Karpas-422 (cell line): ENCODE measurements at regions not wholly inside any gene's neighbourhood (a gene's known extent, or its start where the extent isn't known, plus 50 kb on each side); places are given as distances from the start of the nearest gene placed in this dataset.

ENCODE experiments used
- DNase-seq: peaks from one replicate; pipeline ENCODE4 v3.0.0-alpha.2; 2015
- H2AFZ ChIP-seq: fragments of 200-600 bp; sonication (generic); 2 replicates; pipeline ENCODE4 v1.6.1; 2014; ENCODE audit warnings: antibody characterized with exemption, low read length, mixed read lengths
- H3K27ac ChIP-seq: fragments of 200-600 bp; sonication (generic); 2 replicates; pipeline ENCODE4 v1.5.1; 2014; ENCODE audit warnings: mild to moderate bottlenecking, low read length, moderate library complexity
- H3K27me3 ChIP-seq: fragments of 200-600 bp; sonication (generic); 2 replicates; pipeline ENCODE4 v1.6.1; 2014; ENCODE audit warnings: low read length, mixed read lengths
- H3K36me3 ChIP-seq: fragments of 200-600 bp; sonication (generic); 2 replicates; pipeline ENCODE4 v1.6.1; 2014; ENCODE audit warnings: low read length, mixed read lengths; ENCODE audit not compliant: insufficient read depth
- H3K4me1 ChIP-seq: fragments of 200-600 bp; sonication (generic); 2 replicates; pipeline ENCODE4 v1.6.1; 2014; ENCODE audit warnings: mild to moderate bottlenecking, low read length, mixed read lengths
- H3K4me2 ChIP-seq: fragments of 200-600 bp; sonication (generic); 2 replicates; pipeline ENCODE4 v1.6.1; 2014; ENCODE audit warnings: low read length, low read depth, mild to moderate bottlenecking; ENCODE audit not compliant: poor library complexity, severe bottlenecking
- H3K4me3 ChIP-seq: fragments of 200-600 bp; sonication (generic); 2 replicates; pipeline ENCODE4 v1.5.1; 2014; ENCODE audit warnings: mild to moderate bottlenecking, antibody characterized with exemption, low read length, mixed read lengths
- H3K79me2 ChIP-seq: fragments of 200-600 bp; sonication (generic); 2 replicates; pipeline ENCODE4 v1.6.1; 2014; ENCODE audit warnings: mild to moderate bottlenecking, low read length, mixed read lengths
- H3K9ac ChIP-seq: fragments of 200-600 bp; sonication (generic); 2 replicates; pipeline ENCODE4 v1.6.0; 2014; ENCODE audit warnings: low read length
- H3K9me2 ChIP-seq: fragments of 200-600 bp; sonication (generic), shearing (Covaris generic); replicated peaks from 2 replicates; pipeline ENCODE4 v1.6.0; 2014; ENCODE audit warnings: mild to moderate bottlenecking, low read length, moderate library complexity; ENCODE audit not compliant: insufficient read depth
- H3K9me3 ChIP-seq: fragments of 300-700, 200-600 bp; sonication (generic); 2 replicates; pipeline ENCODE4 v1.6.1; 2014; ENCODE audit warnings: low read length, mixed read lengths
- H4K20me1 ChIP-seq: fragments of 200-600 bp; sonication (generic); 2 replicates; pipeline ENCODE4 v1.6.1; 2014; ENCODE audit warnings: mild to moderate bottlenecking, antibody characterized with exemption, low read length, low read depth; ENCODE audit not compliant: insufficient read depth

DNA sequence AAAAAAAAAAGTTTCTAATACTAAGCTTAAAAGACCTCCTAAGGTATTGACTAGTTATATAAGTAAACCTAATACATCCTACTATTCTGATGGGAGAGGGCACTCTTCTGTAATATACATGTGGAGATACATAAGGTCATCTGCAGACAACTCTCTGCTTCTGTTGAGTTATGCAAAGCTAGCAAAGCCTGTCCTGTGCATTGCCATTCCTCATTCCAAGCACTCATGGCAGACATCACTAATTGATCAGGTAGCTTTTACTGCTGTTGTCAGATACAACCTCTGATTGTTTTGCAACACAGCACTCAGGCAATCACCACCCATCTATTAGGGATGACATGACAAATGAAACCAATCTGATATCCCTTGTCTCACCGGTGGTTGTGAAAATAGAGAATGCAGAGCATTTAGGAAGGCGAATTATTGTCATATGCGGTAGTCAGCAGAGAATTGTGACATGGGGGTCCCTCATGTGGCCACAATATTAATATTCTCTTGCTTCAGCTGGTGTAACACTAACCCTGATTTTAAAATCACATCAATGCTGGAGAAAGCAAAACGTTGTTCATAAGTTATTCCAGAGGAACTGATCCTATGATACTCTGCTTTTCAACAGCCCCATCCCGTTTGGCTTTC is 416.5 kb upstream of the GYPC start:
- H3K79me2 ChIP-seq = no peaks in the 10 kb centered on the region

DNA sequence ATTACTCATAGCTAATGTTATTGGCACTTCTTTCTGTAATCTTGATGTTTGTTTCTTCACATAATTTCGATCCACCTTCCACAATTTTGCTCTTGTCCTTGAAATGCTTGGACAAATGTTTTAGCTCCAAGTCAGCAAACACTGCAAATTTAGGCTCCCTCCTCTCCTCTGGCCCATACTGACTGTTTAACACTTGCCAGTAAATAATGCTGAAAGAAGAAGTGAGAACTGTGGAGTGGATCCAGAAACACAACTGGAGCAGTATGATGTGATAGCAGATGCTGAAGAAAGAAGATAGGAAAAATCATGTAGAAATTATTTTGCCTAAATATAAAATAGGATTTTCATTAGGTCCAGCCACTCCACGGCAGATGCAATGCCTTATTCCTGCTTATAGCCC is 415.0 kb upstream of the GYPC start:
- DNase-seq = no peak
- Histone ChIP-seq H2AFZ (no peak overlapping the region), H3K9me2 (no peaks in the 10 kb centered on the region), H3K4me1 (peaks cover 14% of the 10 kb centered on the region), H4K20me1 (no peaks in the 10 kb centered on the region), H3K27me3 (no peaks in the 10 kb centered on the region), H3K4me3 (no peak overlapping the region), H3K4me2 (no peak overlapping the region), H3K9me3 (no peaks in the 10 kb centered on the region), H3K27ac (no peak overlapping the region), H3K9ac (no peak overlapping the region), H3K79me2 (no peaks in the 10 kb centered on the region), H3K36me3 (no peaks in the 10 kb centered on the region)

More for the DNA sequence above, 416.5 kb upstream of the GYPC start:
- H3K4me1 ChIP-seq = peaks cover 5% of the 10 kb centered on the region
- no peaks in the 10 kb centered on the region for H3K9me3 ChIP-seq
- H3K27ac ChIP-seq = no peak overlapping the region
- no peaks in the 10 kb centered on the region for H3K36me3 ChIP-seq
- no peak overlapping the region for H3K4me3 ChIP-seq
- H3K9ac ChIP-seq = no peak overlapping the region
- H4K20me1 ChIP-seq = no peaks in the 10 kb centered on the region
- DNase-seq = peak; percentile 54
- no peak overlapping the region for H2AFZ ChIP-seq
- H3K9me2 ChIP-seq = no peaks in the 10 kb centered on the region
- H3K4me2 ChIP-seq = no peak overlapping the region
- H3K27me3 ChIP-seq = no peaks in the 10 kb centered on the region

GRCh38 chr2:126241411-126241810 is 414.5 kb upstream of the GYPC start:
- DNase-seq = no peak
- Histone ChIP-seq H3K36me3 (no peaks in the 10 kb centered on the region), H3K27me3 (no peaks in the 10 kb centered on the region), H3K4me3 (no peak overlapping the region), H3K79me2 (no peaks in the 10 kb centered on the region), H3K4me1 (peaks cover 14% of the 10 kb centered on the region), H3K4me2 (no peak overlapping the region), H2AFZ (no peak overlapping the region), H4K20me1 (no peaks in the 10 kb centered on the region), H3K27ac (no peak overlapping the region), H3K9me3 (no peaks in the 10 kb centered on the region), H3K9ac (no peak overlapping the region), H3K9me2 (no peaks in the 10 kb centered on the region)

DNA sequence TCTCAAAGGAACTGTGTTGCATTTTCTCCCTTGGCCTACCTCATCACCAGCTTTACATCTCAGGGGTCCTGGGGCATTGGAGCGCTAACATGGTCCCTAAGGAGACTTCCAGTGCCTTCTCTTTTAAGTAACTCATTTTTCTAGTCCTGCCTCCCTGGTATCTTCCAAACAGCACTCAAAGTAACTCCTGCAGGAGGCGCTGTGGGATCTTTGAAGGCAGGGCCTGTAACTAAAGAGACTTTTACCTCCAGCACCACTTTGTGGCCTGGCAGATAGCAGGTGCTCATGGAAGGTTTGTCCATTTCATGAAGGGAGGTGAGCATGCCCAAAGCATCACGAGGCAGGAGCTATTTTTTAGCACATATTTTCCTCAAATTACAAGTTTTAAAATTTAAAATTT is 411.0 kb upstream of the GYPC start:
- H3K4me2 ChIP-seq = no peak overlapping the region
- no peaks in the 10 kb centered on the region for H3K9me2 ChIP-seq
- no peak overlapping the region for H2AFZ ChIP-seq
- H4K20me1 ChIP-seq = no peaks in the 10 kb centered on the region
- H3K27me3 ChIP-seq = no peaks in the 10 kb centered on the region
- H3K9me3 ChIP-seq = no peaks in the 10 kb centered on the region
- H3K79me2 ChIP-seq = no peaks in the 10 kb centered on the region
- no peak overlapping the region for H3K4me3 ChIP-seq
- H3K9ac ChIP-seq = no peak overlapping the region
- no peaks in the 10 kb centered on the region for H3K36me3 ChIP-seq
- H3K4me1 ChIP-seq = peaks cover 10% of the 10 kb centered on the region
- H3K27ac ChIP-seq = no peak overlapping the region
- peak; percentile 92 for DNase-seq

DNA sequence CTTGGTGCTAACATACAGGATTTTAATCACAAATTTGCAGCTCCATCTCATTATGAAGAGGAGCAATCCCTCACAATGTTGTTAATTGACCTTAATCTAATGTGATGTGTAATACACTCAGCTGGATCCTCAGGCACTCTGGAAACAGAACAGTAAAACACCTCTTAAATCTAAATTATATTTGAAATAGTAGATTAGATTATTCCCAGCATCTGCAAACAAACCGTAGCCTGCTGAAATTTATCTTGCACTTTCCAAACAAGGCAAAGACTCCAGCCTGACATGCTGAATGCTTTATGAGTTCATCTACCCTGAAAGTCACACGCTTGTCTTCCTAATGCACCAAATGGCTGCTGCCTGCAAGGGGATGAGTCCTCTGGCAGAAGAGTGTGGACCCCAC is 402.3 kb upstream of the GYPC start:
- Histone ChIP-seq H3K4me2 (no peak overlapping the region), H3K4me3 (no peak overlapping the region), H3K9me2 (no peaks in the 10 kb centered on the region), H3K27ac (no peak overlapping the region), H3K9ac (no peak overlapping the region), H3K79me2 (no peaks in the 10 kb centered on the region), H3K9me3 (no peaks in the 10 kb centered on the region), H3K27me3 (no peaks in the 10 kb centered on the region; the same call in 1 of the 2 replicates), H3K4me1 (no peaks in the 10 kb centered on the region), H4K20me1 (no peaks in the 10 kb centered on the region), H3K36me3 (no peaks in the 10 kb centered on the region), H2AFZ (no peak overlapping the region)
- DNase-seq = no peak

DNA sequence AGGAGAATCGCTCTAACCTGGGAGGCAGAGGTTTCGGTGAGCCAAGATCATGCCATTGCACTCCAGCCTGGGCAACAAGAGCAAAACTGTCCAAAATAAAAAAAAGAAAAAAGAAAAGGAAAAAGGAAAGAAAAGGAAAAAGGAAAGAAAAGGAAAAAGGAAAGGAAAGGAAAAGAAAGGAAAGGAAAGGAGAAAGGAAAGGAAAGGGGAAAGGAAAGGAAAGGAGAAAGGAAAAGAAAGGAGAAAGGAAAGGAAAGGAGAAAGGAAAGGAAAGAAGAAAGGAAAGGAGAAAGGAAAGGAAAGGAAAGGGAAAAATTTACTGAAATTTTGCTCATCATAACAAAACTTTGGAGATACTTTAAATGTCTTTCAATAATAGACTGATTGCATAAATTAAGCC is 391.3 kb upstream of the GYPC start:
- Histone ChIP-seq H3K9me3 (no peaks in the 10 kb centered on the region), H2AFZ (no peak overlapping the region), H3K4me1 (peaks cover 21% of the 10 kb centered on the region), H3K4me3 (no peak overlapping the region), H4K20me1 (no peaks in the 10 kb centered on the region), H3K36me3 (no peaks in the 10 kb centered on the region), H3K79me2 (no peaks in the 10 kb centered on the region), H3K9me2 (no peaks in the 10 kb centered on the region), H3K4me2 (no peak overlapping the region), H3K27ac (no peak overlapping the region), H3K9ac (no peak overlapping the region), H3K27me3 (no peaks in the 10 kb centered on the region)
- DNase-seq = no peak

GRCh38 chr2:126269911-126270310 is 386.0 kb upstream of the GYPC start:
- peaks cover 10% of the 10 kb centered on the region for H3K4me1 ChIP-seq
- DNase-seq = no peak
- no peaks in the 10 kb centered on the region for H4K20me1 ChIP-seq
- no peaks in the 10 kb centered on the region for H3K36me3 ChIP-seq
- no peaks in the 10 kb centered on the region for H3K27me3 ChIP-seq
- no peaks in the 10 kb centered on the region for H3K9me2 ChIP-seq
- no peaks in the 10 kb centered on the region for H3K79me2 ChIP-seq
- H3K9ac ChIP-seq = no peak overlapping the region
- no peak overlapping the region for H3K4me3 ChIP-seq
- no peak overlapping the region for H3K4me2 ChIP-seq
- no peaks in the 10 kb centered on the region for H3K9me3 ChIP-seq
- H2AFZ ChIP-seq = no peak overlapping the region
- no peak overlapping the region for H3K27ac ChIP-seq

GRCh38 chr2:126270587-126270986 is 385.4 kb upstream of the GYPC start:
- H3K9me3 ChIP-seq = no peaks in the 10 kb centered on the region
- no peak overlapping the region for H3K9ac ChIP-seq
- H3K36me3 ChIP-seq = no peaks in the 10 kb centered on the region
- no peak for DNase-seq
- H3K4me3 ChIP-seq = no peak overlapping the region
- no peaks in the 10 kb centered on the region for H3K27me3 ChIP-seq
- H3K79me2 ChIP-seq = no peaks in the 10 kb centered on the region
- no peak overlapping the region for H3K27ac ChIP-seq
- H3K9me2 ChIP-seq = no peaks in the 10 kb centered on the region
- no peak overlapping the region for H3K4me2 ChIP-seq
- H2AFZ ChIP-seq = no peak overlapping the region
- peaks cover 10% of the 10 kb centered on the region for H3K4me1 ChIP-seq
- H4K20me1 ChIP-seq = no peaks in the 10 kb centered on the region

DNA sequence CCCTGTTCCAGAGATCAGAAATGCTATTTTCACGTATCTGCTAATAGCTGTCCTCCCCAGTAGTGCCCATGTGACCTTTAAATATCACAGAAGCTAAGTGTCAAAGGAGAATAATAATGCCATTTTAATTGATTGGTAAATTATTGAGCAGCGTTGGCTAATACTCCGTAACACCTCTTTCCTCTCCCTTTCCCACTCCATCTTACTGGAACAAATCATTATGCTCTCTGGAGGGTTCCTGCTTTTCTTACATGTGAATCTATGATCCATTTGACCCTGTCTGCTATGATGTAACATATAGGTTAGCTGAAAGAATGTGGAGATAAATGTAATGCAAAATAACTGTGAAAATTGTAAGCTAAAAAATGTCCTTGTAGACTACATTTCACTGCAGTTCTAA is 383.6 kb upstream of the GYPC start:
- DNase-seq = no peak
- H3K9me3 ChIP-seq = no peaks in the 10 kb centered on the region
- no peaks in the 10 kb centered on the region for H4K20me1 ChIP-seq
- no peak overlapping the region for H3K4me2 ChIP-seq
- no peak overlapping the region for H3K4me3 ChIP-seq
- H3K9ac ChIP-seq = no peak overlapping the region
- no peak overlapping the region for H2AFZ ChIP-seq
- no peaks in the 10 kb centered on the region for H3K79me2 ChIP-seq
- no peak overlapping the region for H3K27ac ChIP-seq
- no peaks in the 10 kb centered on the region for H3K27me3 ChIP-seq
- H3K36me3 ChIP-seq = no peaks in the 10 kb centered on the region
- no peaks in the 10 kb centered on the region for H3K9me2 ChIP-seq
- H3K4me1 ChIP-seq = peaks cover 10% of the 10 kb centered on the region
